ENCODE measurements at regions not wholly inside any gene's neighbourhood (a gene's known extent, or its start where the extent isn't known, plus 50 kb on each side); places are given as distances from the start of the nearest gene placed in this dataset.

DNA sequence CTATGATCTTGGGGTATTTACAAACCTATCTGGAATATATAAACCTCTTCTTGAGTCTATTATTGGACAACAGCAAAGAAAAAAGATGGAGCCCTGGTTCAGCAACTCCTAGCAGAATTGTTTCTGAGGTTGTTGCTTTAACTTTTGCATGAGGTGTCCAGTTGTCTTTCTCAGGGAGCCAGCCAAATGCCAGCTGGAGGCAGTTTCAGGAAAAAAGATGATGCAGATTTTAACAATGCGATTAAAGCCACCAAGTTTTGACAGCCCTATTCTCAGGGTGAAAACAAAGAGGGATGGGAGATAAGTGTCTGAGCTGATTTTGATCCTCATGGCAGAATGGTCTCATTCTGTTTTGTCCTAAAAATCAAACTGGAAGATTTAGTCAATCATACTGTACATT, 181.6 kb upstream of the RASGRP1 start:
- Mint-ChIP-seq H3K9me3 (no peaks in the 10 kb centered on the region), H3K27ac (no peak overlapping the region), H3K27me3 (ENCODE audit: low read depth, poor library complexity) (peaks cover 12% of the 10 kb centered on the region), H3K36me3 (ENCODE audit: low read depth) (no peaks in the 10 kb centered on the region), H3K4me3 (no peak overlapping the region), H3K4me1 (peaks cover 9% of the 10 kb centered on the region)
- DNase-seq, result no peak
- TF ChIP-seq, protein P1, sequence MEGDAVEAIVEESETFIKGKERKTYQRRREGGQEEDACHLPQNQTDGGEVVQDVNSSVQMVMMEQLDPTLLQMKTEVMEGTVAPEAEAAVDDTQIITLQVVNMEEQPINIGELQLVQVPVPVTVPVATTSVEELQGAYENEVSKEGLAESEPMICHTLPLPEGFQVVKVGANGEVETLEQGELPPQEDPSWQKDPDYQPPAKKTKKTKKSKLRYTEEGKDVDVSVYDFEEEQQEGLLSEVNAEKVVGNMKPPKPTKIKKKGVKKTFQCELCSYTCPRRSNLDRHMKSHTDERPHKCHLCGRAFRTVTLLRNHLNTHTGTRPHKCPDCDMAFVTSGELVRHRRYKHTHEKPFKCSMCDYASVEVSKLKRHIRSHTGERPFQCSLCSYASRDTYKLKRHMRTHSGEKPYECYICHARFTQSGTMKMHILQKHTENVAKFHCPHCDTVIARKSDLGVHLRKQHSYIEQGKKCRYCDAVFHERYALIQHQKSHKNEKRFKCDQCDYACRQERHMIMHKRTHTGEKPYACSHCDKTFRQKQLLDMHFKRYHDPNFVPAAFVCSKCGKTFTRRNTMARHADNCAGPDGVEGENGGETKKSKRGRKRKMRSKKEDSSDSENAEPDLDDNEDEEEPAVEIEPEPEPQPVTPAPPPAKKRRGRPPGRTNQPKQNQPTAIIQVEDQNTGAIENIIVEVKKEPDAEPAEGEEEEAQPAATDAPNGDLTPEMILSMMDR (IDR thresholded peaks at IDR 0.05), result no peak

DNA sequence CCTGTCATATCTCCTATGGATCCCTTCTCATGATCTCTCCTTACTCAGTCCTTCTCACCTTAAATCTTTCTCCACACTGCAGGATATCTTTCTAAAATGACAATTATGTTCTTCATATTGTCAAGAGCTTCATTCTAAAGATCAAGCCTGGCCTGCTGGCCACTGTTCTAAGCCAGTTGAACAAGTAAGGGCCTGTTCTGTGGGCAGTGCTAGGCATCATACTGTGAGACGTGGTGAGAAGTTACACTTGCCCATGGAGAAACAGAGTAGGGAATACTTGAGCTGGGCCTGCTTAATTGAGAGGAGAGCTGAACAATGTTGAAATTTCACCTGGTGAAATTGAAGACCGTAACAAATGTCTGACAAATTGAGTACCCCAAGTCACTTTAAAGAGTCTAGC, 184.1 kb upstream of the RASGRP1 start:
- H3K27me3 Mint-ChIP-seq (ENCODE audit: low read depth, poor library complexity), result no peaks in the 10 kb centered on the region
- TF ChIP-seq, protein P1 (IDR thresholded peaks at IDR 0.05), result no peak
- no peak for DNase-seq
- no peaks in the 10 kb centered on the region for H3K36me3 Mint-ChIP-seq (ENCODE audit: low read depth)
- no peak overlapping the region for H3K4me3 Mint-ChIP-seq
- no peaks in the 10 kb centered on the region for H3K9me3 Mint-ChIP-seq
- peaks cover 26% of the 10 kb centered on the region for H3K4me1 Mint-ChIP-seq
- no peak overlapping the region for H3K27ac Mint-ChIP-seq

DNA sequence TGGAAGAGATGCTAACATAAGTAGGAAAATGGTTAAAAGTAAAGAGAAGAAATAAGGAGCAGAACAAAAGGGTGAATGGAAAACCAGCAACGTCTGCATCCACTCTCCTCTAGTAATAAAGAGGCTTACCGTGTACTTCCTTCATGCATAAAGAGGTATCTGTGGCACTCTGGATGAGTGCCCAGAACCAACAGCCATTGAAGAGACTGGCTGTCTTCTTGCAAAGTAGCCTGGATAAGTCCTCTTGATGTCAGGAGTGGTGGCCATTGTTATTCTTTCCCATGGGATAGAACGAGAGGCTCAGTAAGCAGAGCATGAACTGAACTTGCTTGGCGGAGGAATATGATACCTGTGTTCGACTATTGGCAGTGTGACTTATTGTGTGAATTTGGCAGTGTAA, 186.2 kb upstream of the RASGRP1 start:
- H3K27me3 Mint-ChIP-seq (ENCODE audit: low read depth, poor library complexity), result peaks cover under 1% of the 10 kb centered on the region

DNA sequence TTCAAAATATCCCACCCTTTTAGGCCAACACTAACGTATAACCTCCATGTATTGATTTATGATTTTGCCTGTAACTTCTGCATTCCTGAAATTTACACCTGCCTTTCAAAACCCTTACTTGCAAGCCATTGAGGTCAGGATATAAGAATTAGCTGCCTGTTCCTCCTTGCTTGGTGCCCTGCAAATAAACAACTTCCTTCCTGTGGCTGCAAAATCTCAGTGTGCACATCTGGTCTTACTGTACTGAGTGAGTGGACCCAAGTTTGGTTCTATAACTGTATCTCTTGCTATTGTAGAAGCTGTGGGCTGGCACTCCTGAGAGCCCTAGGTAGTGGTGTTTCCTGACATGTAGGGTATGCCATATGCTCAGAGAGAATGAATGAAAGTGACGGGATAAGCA, 191.1 kb upstream of the RASGRP1 start:
- Mint-ChIP-seq H3K4me3 (no peak overlapping the region), H3K27me3 (ENCODE audit: low read depth, poor library complexity) (peaks cover 6% of the 10 kb centered on the region), H3K4me1 (peaks cover 85% of the 10 kb centered on the region), H3K27ac (peak overlapping the region; percentile 72), H3K36me3 (ENCODE audit: low read depth) (no peaks in the 10 kb centered on the region), H3K9me3 (no peaks in the 10 kb centered on the region)
- TF ChIP-seq, protein P1 (IDR thresholded peaks at IDR 0.05), result no peak
- DNase-seq, result no peak

More for the DNA sequence above, 186.2 kb upstream of the RASGRP1 start:
- Mint-ChIP-seq H3K27ac (no peak overlapping the region), H3K4me3 (no peak overlapping the region), H3K4me1 (peaks cover 46% of the 10 kb centered on the region), H3K9me3 (no peaks in the 10 kb centered on the region), H3K36me3 (ENCODE audit: low read depth) (no peaks in the 10 kb centered on the region)
- TF ChIP-seq, protein P1 (IDR thresholded peaks at IDR 0.05), result no peak
- DNase-seq, result no peak

DNA sequence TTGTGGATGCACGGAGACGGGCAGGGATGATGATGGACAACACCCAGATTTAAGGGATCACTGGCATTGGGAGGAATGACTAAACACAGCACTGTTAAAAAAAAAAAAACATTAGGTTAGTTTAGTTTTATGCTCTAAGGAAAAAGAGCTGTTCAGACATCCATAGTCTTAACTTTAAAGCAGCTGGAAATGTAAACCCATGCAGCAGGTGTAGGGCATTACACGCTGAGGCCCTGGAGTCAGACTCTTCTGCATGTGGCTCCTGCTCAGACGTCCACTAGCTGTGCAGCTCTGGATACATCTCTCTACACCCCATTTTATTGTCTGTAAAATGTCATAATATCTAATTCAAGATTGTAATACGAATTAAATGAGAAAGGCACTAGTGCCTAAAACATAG, 191.8 kb upstream of the RASGRP1 start:
- TF ChIP-seq, protein P1 (IDR thresholded peaks at IDR 0.05), result no peak
- DNase-seq, result no peak
- Mint-ChIP-seq H3K27me3 (ENCODE audit: low read depth, poor library complexity) (peaks cover 6% of the 10 kb centered on the region), H3K36me3 (ENCODE audit: low read depth) (no peaks in the 10 kb centered on the region), H3K4me3 (no peak overlapping the region), H3K9me3 (no peaks in the 10 kb centered on the region), H3K27ac (peak overlapping the region; percentile 72), H3K4me1 (peaks cover 78% of the 10 kb centered on the region)

DNA sequence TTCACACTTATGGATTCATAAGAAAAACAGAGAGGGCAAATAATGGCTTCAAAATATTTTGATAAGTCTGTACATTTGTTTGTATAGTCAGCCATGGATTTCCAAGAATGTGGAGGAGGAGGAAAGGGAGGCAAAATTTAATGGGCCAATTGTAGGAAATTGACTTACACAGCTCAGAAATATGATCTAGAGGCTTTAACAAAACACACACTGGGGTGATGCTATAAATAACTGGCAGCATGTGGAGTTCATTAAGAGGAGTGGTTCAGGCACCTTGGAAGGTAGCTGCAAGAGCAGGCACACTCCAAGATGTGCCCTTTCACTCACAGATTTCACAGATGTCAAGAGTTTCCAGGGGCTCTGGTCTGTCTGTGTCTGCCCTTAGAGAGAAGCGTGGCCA, 193.4 kb upstream of the RASGRP1 start:
- peak overlapping the region; percentile 31 for H3K4me3 Mint-ChIP-seq
- H3K27me3 Mint-ChIP-seq (ENCODE audit: low read depth, poor library complexity), result peaks cover 16% of the 10 kb centered on the region
- peaks cover 64% of the 10 kb centered on the region for H3K4me1 Mint-ChIP-seq
- peak overlapping the region; percentile 89 for H3K27ac Mint-ChIP-seq
- H3K36me3 Mint-ChIP-seq (ENCODE audit: low read depth), result no peaks in the 10 kb centered on the region
- DNase-seq, result peak; percentile 11
- H3K9me3 Mint-ChIP-seq, result no peaks in the 10 kb centered on the region
- TF ChIP-seq, protein P1 (IDR thresholded peaks at IDR 0.05), result no peak

Measured in nephron progenitor cell (in vitro differentiated cells).